LNCAP (cell line): ENCODE measurements at regions not wholly inside any gene's neighbourhood (a gene's known extent, or its start where the extent isn't known, plus 50 kb on each side); places are given as distances from the start of the nearest gene placed in this dataset.

Source experiments
- TF ChIP-seq, protein P1 (sequence below): fragments of 450-650 bp; IDR thresholded peaks from 2 replicates; pipeline ENCODE4 v1.5.1; 2017; ENCODE audit warnings: mild to moderate bottlenecking

DNA sequence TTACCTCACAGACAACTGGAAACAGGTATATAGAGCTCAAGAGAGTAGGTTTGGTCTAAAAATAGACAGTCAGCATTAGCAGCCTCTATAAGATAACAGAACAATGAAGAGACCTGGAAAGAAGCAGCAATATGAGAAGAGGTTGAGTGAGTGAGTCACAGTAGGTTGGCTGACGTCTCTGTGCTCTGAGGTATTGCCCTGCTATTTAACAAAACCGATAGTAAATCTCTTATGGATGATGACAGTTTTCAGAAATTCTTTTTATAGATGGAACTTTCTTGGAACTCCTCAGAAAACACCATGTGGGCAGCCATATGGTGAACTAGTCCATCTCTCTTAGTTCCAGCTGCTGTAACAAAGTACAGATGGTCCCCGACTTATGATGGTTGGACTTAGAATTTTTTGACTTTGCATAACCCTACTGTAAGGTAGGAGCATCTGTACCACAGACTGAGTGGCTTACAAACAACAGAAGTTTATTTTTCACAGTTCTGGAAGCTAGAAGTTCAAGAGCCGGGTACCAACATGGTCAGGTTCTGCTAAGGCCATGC lies 123.5 kb downstream of the MBD2 start:
- TF ChIP-seq, protein P1, sequence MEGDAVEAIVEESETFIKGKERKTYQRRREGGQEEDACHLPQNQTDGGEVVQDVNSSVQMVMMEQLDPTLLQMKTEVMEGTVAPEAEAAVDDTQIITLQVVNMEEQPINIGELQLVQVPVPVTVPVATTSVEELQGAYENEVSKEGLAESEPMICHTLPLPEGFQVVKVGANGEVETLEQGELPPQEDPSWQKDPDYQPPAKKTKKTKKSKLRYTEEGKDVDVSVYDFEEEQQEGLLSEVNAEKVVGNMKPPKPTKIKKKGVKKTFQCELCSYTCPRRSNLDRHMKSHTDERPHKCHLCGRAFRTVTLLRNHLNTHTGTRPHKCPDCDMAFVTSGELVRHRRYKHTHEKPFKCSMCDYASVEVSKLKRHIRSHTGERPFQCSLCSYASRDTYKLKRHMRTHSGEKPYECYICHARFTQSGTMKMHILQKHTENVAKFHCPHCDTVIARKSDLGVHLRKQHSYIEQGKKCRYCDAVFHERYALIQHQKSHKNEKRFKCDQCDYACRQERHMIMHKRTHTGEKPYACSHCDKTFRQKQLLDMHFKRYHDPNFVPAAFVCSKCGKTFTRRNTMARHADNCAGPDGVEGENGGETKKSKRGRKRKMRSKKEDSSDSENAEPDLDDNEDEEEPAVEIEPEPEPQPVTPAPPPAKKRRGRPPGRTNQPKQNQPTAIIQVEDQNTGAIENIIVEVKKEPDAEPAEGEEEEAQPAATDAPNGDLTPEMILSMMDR: no peak

DNA sequence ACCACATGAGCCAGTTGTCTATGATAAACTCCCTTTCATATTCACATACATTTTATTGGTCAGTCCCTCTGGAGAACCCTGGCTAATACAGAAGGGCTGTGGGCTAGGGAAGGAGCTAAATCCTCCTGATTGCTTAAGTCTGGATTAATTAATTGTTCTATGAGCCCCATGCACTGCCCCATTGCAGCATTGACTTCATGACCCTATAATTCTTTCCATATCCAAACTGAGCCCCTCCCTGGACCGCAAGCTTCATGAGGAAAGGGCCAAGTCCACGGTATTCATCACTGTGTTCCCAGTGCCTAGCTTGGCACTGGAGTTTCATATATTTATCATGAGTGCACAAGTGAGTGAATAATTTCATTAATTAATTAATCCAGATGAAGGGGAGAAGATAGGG lies 124.0 kb downstream of the MBD2 start:
- TF ChIP-seq, protein P1: no peak

DNA sequence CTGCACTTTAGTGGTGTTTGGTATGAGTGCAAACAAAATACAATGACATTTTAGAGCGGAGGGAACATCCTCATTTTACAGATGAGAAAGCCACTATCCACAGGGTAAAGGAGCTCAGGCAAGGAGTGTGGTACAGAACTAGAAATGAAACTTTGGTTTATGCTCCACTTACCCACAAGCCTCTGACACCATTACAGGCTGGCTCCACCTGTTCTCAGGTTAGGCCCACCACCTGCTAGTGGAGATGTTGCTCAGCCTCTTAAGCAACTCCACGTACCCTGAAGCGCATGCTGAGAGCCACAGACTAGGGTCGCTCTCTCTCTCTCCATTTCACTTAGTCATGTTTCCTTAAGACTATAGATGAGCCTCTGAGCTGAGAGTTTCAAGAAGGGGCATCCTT lies 130.0 kb downstream of the MBD2 start:
- TF ChIP-seq, protein P1: no peak

DNA sequence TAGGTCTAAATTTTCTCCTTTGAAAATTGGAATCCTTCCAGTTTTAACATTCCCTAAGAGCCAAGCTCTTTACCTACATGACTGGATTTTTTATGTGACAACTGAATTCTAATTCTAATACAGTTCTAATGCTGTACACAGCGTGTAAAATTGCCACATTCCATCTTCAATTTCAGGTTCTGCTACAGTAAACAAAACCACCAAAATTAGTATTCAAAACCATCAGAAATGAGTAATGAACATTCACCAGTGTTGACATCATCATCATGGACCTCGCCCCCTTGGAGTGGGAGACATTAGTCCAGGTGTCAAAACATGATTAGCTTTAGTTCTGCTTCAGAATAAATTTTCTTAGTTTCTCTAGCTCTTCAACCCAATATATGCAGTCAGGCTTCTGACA lies 133.6 kb downstream of the MBD2 start:
- TF ChIP-seq, protein P1: no peak

DNA sequence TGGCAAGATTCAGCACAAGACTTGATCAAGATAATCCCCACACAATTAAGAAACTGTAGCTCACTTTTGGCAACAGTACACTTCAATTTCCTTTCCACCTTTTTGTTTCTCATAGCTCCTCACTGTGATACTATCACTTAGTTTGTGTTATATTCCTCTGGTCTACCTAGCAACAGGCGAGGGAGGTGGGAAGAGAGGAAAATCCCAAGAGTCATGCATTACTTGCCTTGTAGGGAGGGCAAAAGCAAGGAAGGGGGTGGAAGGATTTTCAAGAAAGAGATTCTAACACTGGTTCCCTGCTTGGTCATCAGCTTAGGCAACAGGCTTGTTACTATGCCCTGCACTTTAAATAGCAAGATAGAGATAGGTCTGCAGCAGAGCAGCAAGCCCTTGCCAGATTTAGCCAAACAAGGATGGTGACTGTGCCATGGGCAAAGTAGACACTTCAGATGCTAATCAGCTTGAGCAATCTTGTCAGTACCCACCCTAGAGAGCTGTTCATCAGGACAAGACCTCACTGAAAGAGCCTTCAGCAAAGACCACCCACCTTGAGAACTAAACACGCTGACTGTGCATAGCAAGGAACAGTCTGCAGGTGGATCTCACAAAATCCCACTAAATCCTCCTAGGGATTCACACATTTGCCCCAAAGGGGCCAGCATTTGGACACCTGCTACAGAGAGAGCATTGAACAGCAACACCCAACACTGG lies 134.6 kb downstream of the MBD2 start:
- TF ChIP-seq, protein P1: no peak

DNA sequence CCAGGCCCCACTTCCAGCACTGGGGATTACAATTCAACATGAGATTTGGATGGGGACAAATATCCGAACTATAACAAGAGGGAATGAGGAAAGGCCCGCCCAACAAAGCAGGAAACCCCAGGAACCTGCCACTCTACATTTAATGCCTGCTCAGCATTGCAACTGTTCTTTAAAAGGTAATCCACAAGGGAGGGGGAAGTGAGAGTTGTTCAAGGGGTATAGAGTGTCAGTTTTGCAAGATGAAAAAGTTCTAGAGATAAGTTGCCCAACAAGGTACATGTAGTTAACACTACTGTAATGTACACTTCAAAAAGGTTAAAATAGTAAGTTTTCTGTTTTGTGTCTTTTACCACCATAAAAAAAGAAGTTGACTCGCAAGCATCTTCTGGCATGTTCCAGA lies 137.6 kb downstream of the MBD2 start:
- TF ChIP-seq, protein P1: no peak

DNA sequence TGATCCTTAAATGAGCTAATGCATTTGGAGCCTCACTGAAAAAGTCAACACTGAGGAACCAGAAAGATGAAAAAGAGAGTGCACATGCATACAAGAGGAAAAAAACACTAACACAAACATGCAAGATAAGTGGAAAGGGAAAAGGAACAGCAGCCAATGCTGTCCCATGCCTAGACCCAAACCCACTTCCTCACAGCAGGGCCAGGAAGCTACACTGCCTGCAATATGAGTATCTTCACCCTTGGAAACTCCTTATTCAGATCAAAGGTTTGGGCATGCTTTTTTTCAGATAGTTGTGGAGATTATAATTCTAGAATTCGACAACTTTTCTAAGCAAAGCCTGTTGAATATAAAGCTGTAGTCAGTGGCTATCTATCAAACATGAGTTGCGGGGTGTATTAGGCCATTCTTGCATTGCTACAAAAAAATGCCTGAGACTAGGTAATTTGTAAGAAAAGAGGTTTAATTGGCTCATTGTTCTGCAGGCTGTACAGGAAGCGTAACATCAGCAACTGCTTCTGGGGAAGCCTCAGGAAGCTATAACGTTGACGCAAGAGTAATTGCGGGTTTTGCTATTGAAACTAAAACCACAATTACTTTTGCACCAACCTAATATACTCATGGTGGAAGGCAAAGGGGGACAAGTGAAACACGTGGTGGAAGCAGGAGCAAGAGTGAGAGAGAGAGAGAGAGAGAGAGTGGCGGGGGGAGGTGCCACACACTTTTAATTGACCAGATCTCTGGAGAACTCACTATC lies 138.2 kb downstream of the MBD2 start:
- TF ChIP-seq, protein P1: no peak
